Fibroblast of lung (primary cell): ENCODE measurements at regions not wholly inside any gene's neighbourhood (a gene's known extent, or its start where the extent isn't known, plus 50 kb on each side); places are given as distances from the start of the nearest gene placed in this dataset.

ENCODE experiments used
- CTCF ChIP-seq, 2 donors: IDR thresholded peaks in 1 of 2; conservative IDR thresholded peaks in 1 of 2; 1 replicate in 1 of 2; 2 replicates in 1 of 2; pipeline ENCODE4 v1.5.1; 2011 to 2012; ENCODE audit warnings: low read length in 2 of 2, control low read depth in 1 of 2, inconsistent platforms in 1 of 2, low read depth in 1 of 2, mild to moderate bottlenecking in 1 of 2
- EZH2 ChIP-seq: IDR thresholded peaks from 2 replicates; pipeline ENCODE4 v1.5.1; 2012; ENCODE audit warnings: low read length, control low read depth, mild to moderate bottlenecking; ENCODE audit errors: missing control alignments

DNA sequence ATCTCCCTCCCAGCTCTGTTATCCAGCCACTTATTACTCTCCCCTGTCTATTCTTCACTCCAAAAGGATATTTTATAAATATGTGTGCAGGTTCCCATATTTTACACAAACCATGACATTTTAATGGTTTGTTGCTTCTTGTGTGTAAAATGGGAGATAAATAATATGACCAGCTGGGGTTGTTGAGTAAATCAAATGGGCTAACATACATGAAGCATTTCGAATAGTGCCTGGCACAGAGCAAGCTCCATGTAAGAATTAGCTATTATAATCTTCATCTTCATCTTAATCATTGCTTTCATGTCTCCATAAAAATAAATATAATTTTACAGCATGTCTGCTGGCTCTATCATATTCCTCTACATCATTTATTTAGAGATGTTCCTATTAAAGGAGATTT, 283.1 kb downstream of the RAD51AP2 start:
- no peak for TF ChIP-seq EZH2
- no peak for TF ChIP-seq CTCF (conservative IDR thresholded peaks at IDR 0.05 in 1 of 2, IDR thresholded peaks at IDR 0.05 in 1 of 2; ENCODE audit: low read depth in 1 of 2, low read length in 2 of 2)
